SK-N-SH (cell line): ENCODE measurements at regions not wholly inside any gene's neighbourhood (a gene's known extent, or its start where the extent isn't known, plus 50 kb on each side); places are given as distances from the start of the nearest gene placed in this dataset.

ENCODE experiments used
- CTCF ChIP-seq: fragments of 200-600 bp; sonication (generic); IDR thresholded peaks from 2 replicates; pipeline ENCODE4 v1.6.1; 2017; ENCODE audit warnings: antibody characterized with exemption, mild to moderate bottlenecking, moderate library complexity
- MAX ChIP-seq: IDR thresholded peaks from 2 replicates; pipeline ENCODE4 v1.4.0; 2012; ENCODE audit warnings: low read depth
- REST ChIP-seq: IDR thresholded peaks from 2 replicates; pipeline ENCODE4 v1.6.1; 2012; ENCODE audit warnings: mild to moderate bottlenecking, low read depth, low read length, moderate library complexity
- SIN3A ChIP-seq: IDR thresholded peaks from 2 replicates; pipeline ENCODE4 v1.6.1; 2012; ENCODE audit warnings: low read depth, mild to moderate bottlenecking, low read length, moderate library complexity, borderline replicate concordance

GRCh38 chr10:36662571-36662970 is 462.8 kb upstream of the ANKRD30A start:
- TF ChIP-seq REST (no peak), MAX (no peak), CTCF (no peak), SIN3A (no peak)
